H1 (cell line): ENCODE measurements at regions not wholly inside any gene's neighbourhood (a gene's known extent, or its start where the extent isn't known, plus 50 kb on each side); places are given as distances from the start of the nearest gene placed in this dataset.

ENCODE experiments used
- CTCF ChIA-PET: fragments of 300-600 bp; sonication (Branson Sonifier 250); formaldehyde crosslinking; loops from one replicate; lab custom pipeline; 2021; ENCODE audit not compliant: partially characterized antibody; lab: Charles Lee
- POLR2A ChIA-PET: fragments of 300-600 bp; sonication (Branson Sonifier 250); formaldehyde crosslinking; loops from one replicate; lab custom pipeline; 2021; ENCODE audit warnings: inconsistent platforms; ENCODE audit not compliant: partially characterized antibody; lab: Charles Lee
- DNase-seq, 2 experiments: peaks; one replicate each; pipeline versions ENCODE4 v3.0.0 to v3.0.0-alpha.2; 2010 to 2022; ENCODE audit warnings: low spot score in 2 of 2, low read depth in 1 of 2, mixed read lengths in 1 of 2
- FAIRE-seq: peaks from 2 replicates; lab custom pipeline; 2011; peaks lifted over from hg19 to GRCh38; lab: Jason Lieb, UNC
- H2AFZ ChIP-seq: 2 replicates; pipeline ENCODE4 v1.8.1; 2012; ENCODE audit warnings: low read length, inconsistent platforms
- H2AK5ac ChIP-seq: 2 replicates; pipeline ENCODE4 v1.6.1; 2013; ENCODE audit warnings: low read depth, low read length
- H2BK120ac ChIP-seq: replicated peaks from 2 replicates; pipeline ENCODE3; 2013; ENCODE audit warnings: low read depth, low read length, inconsistent platforms
- H2BK12ac ChIP-seq: 2 replicates; pipeline ENCODE4 v1.6.1; 2013; ENCODE audit warnings: low read depth, low read length
- H2BK15ac ChIP-seq: 2 replicates; pipeline ENCODE4 v1.6.1; 2013; ENCODE audit warnings: low read length
- H2BK20ac ChIP-seq: 2 replicates; pipeline ENCODE4 v1.6.1; 2013; ENCODE audit warnings: low read length
- H2BK5ac ChIP-seq: 2 replicates; pipeline ENCODE4 v1.6.1; 2013; ENCODE audit warnings: low read depth, low read length
- H3K14ac ChIP-seq: 2 replicates; pipeline ENCODE4 v1.6.1; 2013; ENCODE audit warnings: inconsistent platforms; ENCODE audit not compliant: insufficient read length
- H3K18ac ChIP-seq: 2 replicates; pipeline ENCODE4 v1.6.1; 2013; ENCODE audit warnings: low read length; ENCODE audit errors: extremely low read depth
- H3K23ac ChIP-seq: 2 replicates; pipeline ENCODE4 v1.6.1; 2013; ENCODE audit warnings: inconsistent platforms; ENCODE audit not compliant: insufficient read length
- H3K23me2 ChIP-seq: 2 replicates; pipeline ENCODE4 v1.6.1; 2013; ENCODE audit warnings: low read depth, low read length
- H3K27ac ChIP-seq: 2 replicates; pipeline ENCODE4 v1.6.1; 2011; ENCODE audit warnings: low read depth, low read length, inconsistent platforms
- H3K27me3 ChIP-seq, 4 experiments: replicated peaks in 1 of 4; 1 replicate in 1 of 4; 2 replicates in 3 of 4; pipeline versions ENCODE4 v1.6.1 to v1.8.1; 2011 to 2013; ENCODE audit warnings: low read length in 3 of 4, mild to moderate bottlenecking in 3 of 4, inconsistent platforms in 2 of 4, mixed read lengths in 2 of 4, moderate library complexity in 1 of 4; ENCODE audit not compliant: control insufficient read depth in 3 of 4, insufficient read depth in 3 of 4; ENCODE audit errors: extremely low read depth in 1 of 4
- H3K36me3 ChIP-seq, 4 experiments: 2 replicates each; pipeline versions ENCODE4 v1.6.1 to v1.8.1; 2011 to 2013; ENCODE audit warnings: mild to moderate bottlenecking in 4 of 4, low read length in 3 of 4, moderate library complexity in 2 of 4, control low read depth in 1 of 4, inconsistent platforms in 1 of 4; ENCODE audit not compliant: insufficient read depth in 4 of 4, control insufficient read depth in 2 of 4
- H3K4ac ChIP-seq: replicated peaks from 2 replicates; pipeline ENCODE3; 2013; ENCODE audit warnings: low read length, low read depth, mixed read lengths, inconsistent platforms; ENCODE audit not compliant: insufficient read length
- H3K4me1 ChIP-seq, 4 experiments: replicated peaks in 1 of 4; 1 replicate in 1 of 4; 2 replicates in 3 of 4; pipeline versions ENCODE4 v1.6.1 to v1.8.1; 2011 to 2013; ENCODE audit warnings: low read length in 3 of 4, inconsistent platforms in 2 of 4, mixed read lengths in 1 of 4; ENCODE audit not compliant: insufficient read depth in 4 of 4, control insufficient read depth in 3 of 4
- H3K4me2 ChIP-seq, 2 experiments: 2 replicates each; pipeline versions ENCODE4 v1.6.1 to v1.8.1; 2011 to 2013; ENCODE audit warnings: low read depth in 2 of 2, low read length in 2 of 2, control low read depth in 1 of 2, inconsistent platforms in 1 of 2, mild to moderate bottlenecking in 1 of 2; ENCODE audit not compliant: insufficient read depth in 1 of 2
- H3K4me3 ChIP-seq, 4 experiments: fragments of 200-600, 300-600 bp in 1 of 4; sonication (generic), shearing (Covaris generic), sonication (Bioruptor Twin) in 1 of 4; 2 replicates each; pipeline versions ENCODE4 v1.5.1 to v1.8.1; 2011 to 2016; ENCODE audit warnings: low read length in 4 of 4, low read depth in 3 of 4, control low read depth in 2 of 4, inconsistent platforms in 2 of 4, mild to moderate bottlenecking in 2 of 4, mixed read lengths in 1 of 4, moderate library complexity in 1 of 4; ENCODE audit not compliant: insufficient read depth in 2 of 4; ENCODE audit errors: extremely low read depth in 1 of 4
- H3K56ac ChIP-seq: replicated peaks from 2 replicates; pipeline ENCODE3; 2013; ENCODE audit warnings: low read depth, mild to moderate bottlenecking, mixed read lengths, low read length, inconsistent platforms; ENCODE audit not compliant: insufficient read length
- H3K79me1 ChIP-seq: 2 replicates; pipeline ENCODE4 v1.6.1; 2013; ENCODE audit warnings: low read depth, low read length, control low read depth
- H3K79me2 ChIP-seq, 2 experiments: 2 replicates each; pipeline versions ENCODE4 v1.6.1 to v1.8.1; 2012 to 2013; ENCODE audit warnings: low read length in 2 of 2, mild to moderate bottlenecking in 2 of 2, inconsistent platforms in 1 of 2; ENCODE audit not compliant: insufficient read depth in 2 of 2, control insufficient read depth in 1 of 2
- H3K9ac ChIP-seq, 4 experiments: replicated peaks in 1 of 4; 1 replicate in 1 of 4; 2 replicates in 3 of 4; pipeline versions ENCODE4 v1.6.1 to v1.8.1; 2011 to 2013; ENCODE audit warnings: low read depth in 3 of 4, low read length in 3 of 4, control low read depth in 2 of 4, mild to moderate bottlenecking in 2 of 4, moderate library complexity in 2 of 4, inconsistent platforms in 1 of 4; ENCODE audit errors: extremely low read depth in 1 of 4
- H3K9me3 ChIP-seq, 2 experiments: 2 replicates each; pipeline versions ENCODE4 v1.6.1 to v1.8.1; 2012 to 2013; ENCODE audit warnings: mild to moderate bottlenecking in 2 of 2, moderate library complexity in 2 of 2, control low read depth in 1 of 2, inconsistent platforms in 1 of 2, low read depth in 1 of 2, low read length in 1 of 2, mixed read lengths in 1 of 2; ENCODE audit not compliant: insufficient read depth in 2 of 2
- H4K20me1 ChIP-seq, 2 experiments: replicated peaks in 1 of 2; 2 replicates each; pipeline versions ENCODE3 to v1.8.1; 2011 to 2013; ENCODE audit warnings: inconsistent platforms in 2 of 2, low read length in 2 of 2, mild to moderate bottlenecking in 1 of 2; ENCODE audit not compliant: insufficient read depth in 2 of 2, control insufficient read depth in 1 of 2
- H4K5ac ChIP-seq: 2 replicates; pipeline ENCODE4 v1.6.1; 2013; ENCODE audit warnings: low read length, low read depth, mixed read lengths, inconsistent platforms; ENCODE audit not compliant: insufficient read length
- H4K8ac ChIP-seq: 2 replicates; pipeline ENCODE4 v1.8.0; 2013; ENCODE audit warnings: mild to moderate bottlenecking, moderate library complexity, low read length, inconsistent platforms; ENCODE audit not compliant: insufficient read depth; ENCODE audit errors: extremely low read depth
- H4K91ac ChIP-seq: replicated peaks from 2 replicates; pipeline ENCODE3; 2013; ENCODE audit warnings: low read length, mixed read lengths, inconsistent platforms; ENCODE audit not compliant: insufficient read length
- CHD2 ChIP-seq: IDR thresholded peaks from 2 replicates; pipeline ENCODE4 v1.6.1; 2012; ENCODE audit warnings: low read length, improper control_type of control experiment
- CREB1 ChIP-seq: IDR thresholded peaks from 2 replicates; pipeline ENCODE4 v1.6.1; 2012; ENCODE audit warnings: inconsistent platforms
- HDAC2 ChIP-seq, 2 experiments: fragments of 300-600 bp in 1 of 2; sonication (generic) in 1 of 2; IDR thresholded peaks; 2 replicates each; pipeline ENCODE4 v1.6.1; 2011 to 2012; ENCODE audit warnings: low read depth in 2 of 2, low read length in 2 of 2, mild to moderate bottlenecking in 2 of 2, moderate library complexity in 2 of 2, borderline replicate concordance in 1 of 2, inconsistent platforms in 1 of 2
- KDM4A ChIP-seq: IDR thresholded peaks from one replicate; pipeline ENCODE4 v1.7.1; 2012; ENCODE audit warnings: low read depth, mild to moderate bottlenecking, moderate library complexity, low read length, inconsistent platforms; ENCODE audit not compliant: severe bottlenecking
- KDM5A ChIP-seq: fragments of 200-600 bp; IDR thresholded peaks from 2 replicates; pipeline ENCODE4 v1.7.1; 2012; ENCODE audit warnings: mild to moderate bottlenecking, low read length, inconsistent platforms, mixed read lengths
- NANOG ChIP-seq: IDR thresholded peaks from 2 replicates; pipeline ENCODE4 v1.6.1; 2011; ENCODE audit warnings: low read length, low read depth, mild to moderate bottlenecking, inconsistent platforms; ENCODE audit not compliant: insufficient read depth, poor library complexity, severe bottlenecking
- PHF8 ChIP-seq: fragments of 200-600 bp; sonication (generic); conservative IDR thresholded peaks from 2 replicates; pipeline ENCODE4 v1.7.1; 2012; ENCODE audit warnings: low read depth, mild to moderate bottlenecking, inconsistent platforms, low read length, moderate library complexity
- POU5F1 ChIP-seq: IDR thresholded peaks from 2 replicates; pipeline ENCODE4 v1.6.1; 2011; ENCODE audit warnings: low read depth, mild to moderate bottlenecking, low read length, moderate library complexity
- RBBP5 ChIP-seq: IDR thresholded peaks from 2 replicates; pipeline ENCODE4 v1.7.1; 2012; ENCODE audit warnings: low read depth, mild to moderate bottlenecking, inconsistent platforms, low read length, moderate library complexity, borderline replicate concordance
- SIN3A ChIP-seq, 2 experiments: IDR thresholded peaks in 1 of 2; conservative IDR thresholded peaks in 1 of 2; 2 replicates each; pipeline ENCODE4 v1.6.1; 2011 to 2012; ENCODE audit warnings: low read length in 2 of 2, improper control_type of control experiment in 1 of 2, low read depth in 1 of 2, mild to moderate bottlenecking in 1 of 2
- SRF ChIP-seq: IDR thresholded peaks from 2 replicates; pipeline ENCODE4 v1.6.1; 2011; ENCODE audit warnings: mild to moderate bottlenecking, low read depth, low read length, moderate library complexity
- YY1 ChIP-seq: IDR thresholded peaks from 2 replicates; pipeline ENCODE4 v1.6.1; 2011; ENCODE audit warnings: low read depth, mild to moderate bottlenecking, low read length
- WGBS, 2 experiments: shearing (Covaris generic) in 1 of 2; methylation state at CpG; one replicate each; pipeline versions ENCODE4 v1.1.6 to v1.1.7; 2013 to 2015; ENCODE audit warnings: low lambda C conversion rate in 2 of 2, mixed read lengths in 2 of 2, inconsistent platforms in 1 of 2, low coverage in 1 of 2, missing lambda C conversion rate in 1 of 2; ENCODE audit not compliant: insufficient replicate concordance in 2 of 2, insufficient coverage in 1 of 2, insufficient read length in 1 of 2; ENCODE audit errors: extremely low coverage in 1 of 2, missing lambda C conversion rate in 1 of 2; 5-methylcytosine and 5-hydroxymethylcytosine counted together

GRCh38 chr6:28609672-28610071 lies 84.0 kb downstream of the GPX5 start:
- no peak overlapping the region for H2BK120ac ChIP-seq
- DNase-seq (no peak), FAIRE-seq (no peak)
- H2AFZ ChIP-seq, result no peak overlapping the region
- no peak overlapping the region for H2BK5ac ChIP-seq
- 92% methylated on average over 3 of the region's 3 CpGs; no CpG with 5 or more reads in 1 of the 2 experiments for WGBS, 2 experiments
- H3K56ac ChIP-seq, result no peak overlapping the region
- H3K14ac ChIP-seq, result no peak overlapping the region
- H4K5ac ChIP-seq, result no peak overlapping the region
- no peak overlapping the region for H3K18ac ChIP-seq
- no peaks in the 10 kb centered on the region for H3K79me1 ChIP-seq
- H3K36me3 ChIP-seq, result no peaks in the 10 kb centered on the region
- no peak overlapping the region for H3K4me2 ChIP-seq
- no peak overlapping the region for H3K23ac ChIP-seq
- H3K27me3 ChIP-seq, result no peaks in the 10 kb centered on the region
- no peaks in the 10 kb centered on the region for H3K9me3 ChIP-seq
- H3K4me3 ChIP-seq, result no peak overlapping the region
- ChIA-PET POLR2A (interaction anchor here (0.7 to 1.7 kb wide), 3 partner anchors 9 to 21 kb away, joined by 3 to 4 read pairs (median 3); no protein-coding TSS in a partner anchor), CTCF (interaction anchor here (0.6 to 1.0 kb wide), 3 partner anchors 14 to 1263 kb away, joined by 3 to 4 read pairs (median 3); no protein-coding TSS in a partner anchor)
- no peaks in the 10 kb centered on the region for H3K79me2 ChIP-seq
- H4K8ac ChIP-seq, result no peak overlapping the region
- no peak overlapping the region for H2BK15ac ChIP-seq
- H4K91ac ChIP-seq, result no peak overlapping the region
- no peaks in the 10 kb centered on the region for H3K4me1 ChIP-seq
- H3K9ac ChIP-seq, result no peak overlapping the region
- H2AK5ac ChIP-seq, result no peak overlapping the region
- no peak overlapping the region for H2BK20ac ChIP-seq
- TF ChIP-seq SRF, result no peak
- no peak for TF ChIP-seq NANOG
- TF ChIP-seq RBBP5, result no peak
- no peak for TF ChIP-seq KDM5A
- TF ChIP-seq CHD2, result no peak
- TF ChIP-seq POU5F1, result no peak
- no peak for TF ChIP-seq CREB1
- no peak for TF ChIP-seq HDAC2 (IDR thresholded peaks at IDR 0.05; ENCODE audit: borderline replicate concordance in 1 of 2, low read depth in 2 of 2, low read length in 2 of 2)
- TF ChIP-seq PHF8, result no peak
- TF ChIP-seq SIN3A (conservative IDR thresholded peaks at IDR 0.05 in 1 of 2, IDR thresholded peaks at IDR 0.05 in 1 of 2; ENCODE audit: low read depth in 1 of 2, low read length in 2 of 2), result no peak
- TF ChIP-seq KDM4A, result no peak
- TF ChIP-seq YY1, result no peak
- peaks cover 4% of the 10 kb centered on the region for H3K23me2 ChIP-seq
- no peak overlapping the region for H3K27ac ChIP-seq
- H4K20me1 ChIP-seq, result peaks cover 0 to 1% of the 10 kb centered on the region in 2 experiments
- no peak overlapping the region for H2BK12ac ChIP-seq
- no peak overlapping the region for H3K4ac ChIP-seq
